ENCODE measurements at regions not wholly inside any gene's neighbourhood (a gene's known extent, or its start where the extent isn't known, plus 50 kb on each side); places are given as distances from the start of the nearest gene placed in this dataset.

DNA sequence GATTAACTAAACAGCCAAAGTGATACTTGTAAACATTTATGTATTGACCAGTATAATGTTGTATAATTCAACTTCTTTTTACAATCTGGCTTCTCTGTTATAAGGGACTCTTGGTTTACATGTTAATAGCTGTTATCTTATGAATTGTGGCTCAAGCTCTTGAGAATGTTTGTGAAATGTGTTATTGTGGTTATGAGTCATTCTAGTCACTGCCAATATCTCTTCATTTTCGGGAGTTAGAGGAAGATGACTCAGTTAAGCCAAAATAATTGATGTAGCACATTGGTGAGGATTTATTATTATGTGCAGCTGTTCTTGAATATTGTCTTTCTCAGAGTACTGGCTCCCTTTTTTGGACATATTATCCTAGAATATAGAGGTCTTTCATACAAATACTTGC, 655.2 kb upstream of the RIOK2 start:
- H3K27ac ChIP-seq (ENCODE audit: low read depth in 1 of 2, low read length in 2 of 2): no peak overlapping the region
- CTCF ChIA-PET: no interaction called here
- H3K27me3 Mint-ChIP-seq: no peaks in the 10 kb centered on the region
- H3K27ac Mint-ChIP-seq: no peak overlapping the region
- no peak overlapping the region for H3K4me3 ChIP-seq (ENCODE audit: low read length)
- no peaks in the 10 kb centered on the region for H3K4me1 ChIP-seq (ENCODE audit: insufficient read depth, low read length)
- intact Hi-C loops (cut with DNase I, micrococcal nuclease): no loop called here
- H3K27me3 ChIP-seq (ENCODE audit: control insufficient read depth in 1 of 2, insufficient read depth in 2 of 2, low read length in 2 of 2): no peaks in the 10 kb centered on the region
- H3K4me3 Mint-ChIP-seq: no peak overlapping the region
- no peaks in the 10 kb centered on the region for H3K9me3 Mint-ChIP-seq
- H3K36me3 ChIP-seq (ENCODE audit: insufficient read depth, low read length): no peaks in the 10 kb centered on the region
- no peaks in the 10 kb centered on the region for H3K36me3 Mint-ChIP-seq (ENCODE audit: low read depth)
- no peaks in the 10 kb centered on the region for H3K9me3 ChIP-seq (ENCODE audit: control insufficient read depth in 1 of 2, insufficient read depth in 1 of 2, low read length in 2 of 2)
- TF ChIP-seq CTCF (IDR thresholded peaks at IDR 0.05): no peak
- DNase-seq: no peak
- ATAC-seq (ENCODE audit: poor library complexity): no peak
- POLR2A ChIA-PET: no interaction called here
- no peaks in the 10 kb centered on the region for H3K4me1 Mint-ChIP-seq (ENCODE audit: low read depth)

GRCh38 chr5:97839341-97840086, 656.5 kb upstream of the RIOK2 start:
- DNase-seq: no peak
- no peak overlapping the region for H3K4me3 Mint-ChIP-seq

GRCh38 chr5:97840643-97841042, 657.6 kb upstream of the RIOK2 start:
- H3K36me3 Mint-ChIP-seq (ENCODE audit: low read depth): no peaks in the 10 kb centered on the region
- no peaks in the 10 kb centered on the region for H3K4me1 ChIP-seq (ENCODE audit: insufficient read depth, low read length)
- no peaks in the 10 kb centered on the region for H3K9me3 ChIP-seq (ENCODE audit: control insufficient read depth in 1 of 2, insufficient read depth in 1 of 2, low read length in 2 of 2)
- no peaks in the 10 kb centered on the region for H3K27me3 ChIP-seq (ENCODE audit: control insufficient read depth in 1 of 2, insufficient read depth in 2 of 2, low read length in 2 of 2)
- no peak for TF ChIP-seq CTCF (IDR thresholded peaks at IDR 0.05)
- H3K4me3 Mint-ChIP-seq: no peak overlapping the region
- H3K4me3 ChIP-seq (ENCODE audit: low read length): no peak overlapping the region
- POLR2A ChIA-PET: no interaction called here
- DNase-seq: no peak
- H3K27ac Mint-ChIP-seq: no peak overlapping the region
- ATAC-seq (ENCODE audit: poor library complexity): no peak
- H3K9me3 Mint-ChIP-seq: no peaks in the 10 kb centered on the region
- no peaks in the 10 kb centered on the region for H3K4me1 Mint-ChIP-seq (ENCODE audit: low read depth)
- H3K27me3 Mint-ChIP-seq: no peaks in the 10 kb centered on the region
- no peaks in the 10 kb centered on the region for H3K36me3 ChIP-seq (ENCODE audit: insufficient read depth, low read length)
- intact Hi-C loops (cut with DNase I, micrococcal nuclease): no loop called here
- CTCF ChIA-PET: no interaction called here
- H3K27ac ChIP-seq (ENCODE audit: low read depth in 1 of 2, low read length in 2 of 2): no peak overlapping the region

More at GRCh38 chr5:97839341-97840086, 656.5 kb upstream of the RIOK2 start:
- Histone ChIP-seq H3K4me1 (ENCODE audit: insufficient read depth, low read length) (no peaks in the 10 kb centered on the region), H3K36me3 (ENCODE audit: insufficient read depth, low read length) (no peaks in the 10 kb centered on the region), H3K4me3 (ENCODE audit: low read length) (no peak overlapping the region), H3K27ac (ENCODE audit: low read depth in 1 of 2, low read length in 2 of 2) (no peak overlapping the region), H3K27me3 (ENCODE audit: control insufficient read depth in 1 of 2, insufficient read depth in 2 of 2, low read length in 2 of 2) (no peaks in the 10 kb centered on the region), H3K9me3 (ENCODE audit: control insufficient read depth in 1 of 2, insufficient read depth in 1 of 2, low read length in 2 of 2) (no peaks in the 10 kb centered on the region)
- ChIA-PET CTCF (no interaction called here), POLR2A (no interaction called here)
- Mint-ChIP-seq H3K36me3 (ENCODE audit: low read depth) (no peaks in the 10 kb centered on the region), H3K4me1 (ENCODE audit: low read depth) (no peaks in the 10 kb centered on the region), H3K9me3 (no peaks in the 10 kb centered on the region), H3K27ac (no peak overlapping the region), H3K27me3 (no peaks in the 10 kb centered on the region)
- no peak for TF ChIP-seq CTCF (IDR thresholded peaks at IDR 0.05)
- no peak for ATAC-seq (ENCODE audit: poor library complexity)
- intact Hi-C loops (cut with DNase I, micrococcal nuclease): no loop called here
